MCF 10A (cell line): ENCODE measurements at regions not wholly inside any gene's neighbourhood (a gene's known extent, or its start where the extent isn't known, plus 50 kb on each side); places are given as distances from the start of the nearest gene placed in this dataset.

Source experiments
- BruUV-seq: library from RNA; stranded (reverse); fragments of 400-500 nt; replicated peaks from 2 replicates; lab custom pipeline; 2021; lab: Mats Ljungman, UMichigan
- CTCF ChIA-PET: fragments of 300-600 bp; sonication (Branson Sonifier 250); formaldehyde crosslinking; extraction: SDS; loops from one replicate; lab custom pipeline; 2021; ENCODE audit warnings: antibody characterized with exemption, inconsistent platforms; lab: Yijun Ruan, JAX
- POLR2A ChIA-PET: fragments of 300-600, 350-650 bp; sonication (Branson Sonifier 250); formaldehyde crosslinking; extraction: SDS; loops from one replicate; lab custom pipeline; 2020; ENCODE audit warnings: antibody characterized with exemption, inconsistent platforms; lab: Yijun Ruan, JAX
- DNase-seq: peaks from one replicate; pipeline ENCODE4 v3.0.0-alpha.2; 2018; ENCODE audit not compliant: unreplicated experiment
- H3K27ac Mint-ChIP-seq: one replicate; pipeline ENCODE4 v1.8.0; 2022; ENCODE audit warnings: mild to moderate bottlenecking, low read depth, mixed read lengths; ENCODE audit not compliant: unreplicated experiment
- H3K27me3 Mint-ChIP-seq: one replicate; pipeline ENCODE4 v1.8.0; 2022; ENCODE audit warnings: mixed read lengths; ENCODE audit not compliant: insufficient read depth, unreplicated experiment
- H3K36me3 Mint-ChIP-seq: one replicate; pipeline ENCODE4 v1.8.0; 2022; ENCODE audit warnings: mild to moderate bottlenecking, moderate library complexity, mixed read lengths; ENCODE audit not compliant: insufficient read depth, unreplicated experiment
- H3K4me1 Mint-ChIP-seq: one replicate; pipeline ENCODE4 v1.8.0; 2022; ENCODE audit warnings: mixed read lengths; ENCODE audit not compliant: insufficient read depth, unreplicated experiment
- H3K4me3 Mint-ChIP-seq: one replicate; pipeline ENCODE4 v1.8.0; 2022; ENCODE audit warnings: mild to moderate bottlenecking, moderate library complexity, mixed read lengths; ENCODE audit not compliant: unreplicated experiment
- H3K9me3 Mint-ChIP-seq: one replicate; pipeline ENCODE4 v1.8.0; 2022; ENCODE audit warnings: mixed read lengths; ENCODE audit not compliant: unreplicated experiment
- intact Hi-C: fragments of 100-400 bp; cut with micrococcal nuclease; formaldehyde crosslinking; loops from 2 replicates; pipeline ENCODE4 v1.14.1; 2022
- TF ChIP-seq, protein P1 (sequence below): fragments of 200-600 bp; IDR thresholded peaks from one replicate; pipeline ENCODE4 v1.8.0; 2022; ENCODE audit warnings: antibody characterized with exemption, mild to moderate bottlenecking; ENCODE audit not compliant: unreplicated experiment

DNA sequence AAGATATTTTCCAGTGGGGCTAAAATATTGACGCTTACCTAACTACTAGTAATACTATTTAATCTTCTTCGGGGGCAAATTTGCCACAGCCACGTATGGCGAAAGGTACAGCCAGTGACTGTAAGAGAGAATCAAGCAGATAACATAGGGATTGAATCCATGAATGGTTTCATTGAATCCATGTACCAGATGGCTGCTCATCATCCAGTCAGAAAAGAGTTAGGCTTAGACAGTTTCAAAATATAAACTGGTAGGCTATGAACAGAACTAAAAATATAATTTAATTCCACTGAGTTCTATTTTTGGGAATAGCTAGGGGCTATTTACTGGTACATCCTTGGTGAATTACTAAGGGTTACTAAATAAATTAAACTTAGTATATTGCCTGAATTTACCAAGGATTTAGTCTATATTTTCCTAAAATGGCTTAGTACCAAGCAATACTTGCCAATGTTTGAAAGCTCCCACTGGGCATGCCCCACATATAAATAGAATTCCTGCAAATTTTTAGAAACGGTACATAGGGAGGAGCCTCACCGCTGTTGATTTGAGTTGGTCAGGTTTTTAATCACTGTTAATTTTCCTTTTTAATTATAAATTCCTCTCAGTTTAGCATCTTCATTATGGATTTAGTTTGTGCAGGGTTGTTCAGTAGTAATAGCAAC, 55.8 kb upstream of the VLDLR start:
- no TSS peak for BruUV-seq
- no peak overlapping the region for H3K4me3 Mint-ChIP-seq
- CTCF ChIA-PET: interaction anchor here (0.6 kb wide), 1 partner anchor 45 kb away, joined by 3 read pairs; no protein-coding TSS in a partner anchor
- no peaks in the 10 kb centered on the region for H3K27me3 Mint-ChIP-seq
- H3K4me1 Mint-ChIP-seq: peaks cover 3% of the 10 kb centered on the region
- no peak overlapping the region for H3K27ac Mint-ChIP-seq
- intact Hi-C loops: no loop called here
- POLR2A ChIA-PET: no interaction called here
- no peaks in the 10 kb centered on the region for H3K36me3 Mint-ChIP-seq
- TF ChIP-seq, protein P1, sequence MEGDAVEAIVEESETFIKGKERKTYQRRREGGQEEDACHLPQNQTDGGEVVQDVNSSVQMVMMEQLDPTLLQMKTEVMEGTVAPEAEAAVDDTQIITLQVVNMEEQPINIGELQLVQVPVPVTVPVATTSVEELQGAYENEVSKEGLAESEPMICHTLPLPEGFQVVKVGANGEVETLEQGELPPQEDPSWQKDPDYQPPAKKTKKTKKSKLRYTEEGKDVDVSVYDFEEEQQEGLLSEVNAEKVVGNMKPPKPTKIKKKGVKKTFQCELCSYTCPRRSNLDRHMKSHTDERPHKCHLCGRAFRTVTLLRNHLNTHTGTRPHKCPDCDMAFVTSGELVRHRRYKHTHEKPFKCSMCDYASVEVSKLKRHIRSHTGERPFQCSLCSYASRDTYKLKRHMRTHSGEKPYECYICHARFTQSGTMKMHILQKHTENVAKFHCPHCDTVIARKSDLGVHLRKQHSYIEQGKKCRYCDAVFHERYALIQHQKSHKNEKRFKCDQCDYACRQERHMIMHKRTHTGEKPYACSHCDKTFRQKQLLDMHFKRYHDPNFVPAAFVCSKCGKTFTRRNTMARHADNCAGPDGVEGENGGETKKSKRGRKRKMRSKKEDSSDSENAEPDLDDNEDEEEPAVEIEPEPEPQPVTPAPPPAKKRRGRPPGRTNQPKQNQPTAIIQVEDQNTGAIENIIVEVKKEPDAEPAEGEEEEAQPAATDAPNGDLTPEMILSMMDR: no peak
- DNase-seq: no peak
- H3K9me3 Mint-ChIP-seq: no peaks in the 10 kb centered on the region

DNA sequence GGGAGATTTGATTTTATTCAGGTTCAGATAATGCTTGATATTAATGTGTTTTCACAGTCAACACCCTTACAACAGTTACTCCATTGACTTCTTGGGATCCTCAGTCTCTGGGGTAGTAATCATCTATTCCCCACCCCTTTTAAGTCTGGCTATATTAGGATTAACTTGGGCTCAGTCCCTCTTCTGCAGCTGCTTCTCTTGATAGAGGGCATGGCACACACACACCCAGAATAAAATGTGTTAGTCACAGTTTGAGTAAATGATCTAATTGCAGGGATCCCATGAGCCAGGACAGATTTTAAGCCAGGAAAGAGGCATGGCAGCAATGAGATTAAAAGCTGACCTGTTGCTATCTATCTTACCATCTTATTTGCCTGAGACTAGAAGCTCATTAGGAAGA, 53.7 kb upstream of the VLDLR start:
- H3K27me3 Mint-ChIP-seq: no peaks in the 10 kb centered on the region
- H3K9me3 Mint-ChIP-seq: no peaks in the 10 kb centered on the region
- intact Hi-C loops: no loop called here
- ChIA-PET CTCF (interaction anchor here (1.1 kb wide), 1 partner anchor 11 kb away, joined by 3 read pairs; no protein-coding TSS in a partner anchor), POLR2A (interaction anchor here (0.7 kb wide), 1 partner anchor 9 kb away, joined by 4 read pairs; no protein-coding TSS in a partner anchor)
- H3K4me3 Mint-ChIP-seq: no peak overlapping the region
- no peak overlapping the region for H3K27ac Mint-ChIP-seq
- no TSS peak for BruUV-seq
- H3K36me3 Mint-ChIP-seq: no peaks in the 10 kb centered on the region
- H3K4me1 Mint-ChIP-seq: peaks cover 15% of the 10 kb centered on the region
- DNase-seq: no peak
- TF ChIP-seq, protein P1: no peak

DNA sequence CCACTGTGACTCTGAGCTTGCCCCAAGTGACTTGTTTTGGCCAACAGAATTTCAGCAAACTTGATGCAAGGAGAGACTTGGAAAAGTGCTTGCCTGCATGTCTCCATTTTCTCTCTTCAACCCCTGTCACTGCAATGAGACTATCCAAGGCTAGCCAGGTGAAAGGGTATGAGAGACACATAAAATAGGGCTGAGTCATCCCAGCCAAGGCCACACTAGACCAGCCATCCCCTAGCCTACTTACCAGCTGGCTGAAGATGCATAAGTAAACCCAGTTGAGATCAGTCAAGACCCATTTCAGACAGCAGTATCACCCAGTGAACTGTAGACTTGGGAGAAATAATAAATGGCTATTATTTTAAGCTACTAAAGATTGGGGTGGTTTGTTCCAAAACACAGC, 52.9 kb upstream of the VLDLR start:
- intact Hi-C loops: no loop called here
- peaks cover 15% of the 10 kb centered on the region for H3K4me1 Mint-ChIP-seq
- H3K4me3 Mint-ChIP-seq: no peak overlapping the region
- no peaks in the 10 kb centered on the region for H3K36me3 Mint-ChIP-seq
- H3K27ac Mint-ChIP-seq: no peak overlapping the region
- no peaks in the 10 kb centered on the region for H3K27me3 Mint-ChIP-seq
- no TSS peak for BruUV-seq
- ChIA-PET POLR2A (no interaction called here), CTCF (interaction anchor here (1.1 kb wide), 1 partner anchor 12 kb away, joined by 3 read pairs; no protein-coding TSS in a partner anchor)
- no peak for DNase-seq
- H3K9me3 Mint-ChIP-seq: no peaks in the 10 kb centered on the region
- TF ChIP-seq, protein P1: no peak

DNA sequence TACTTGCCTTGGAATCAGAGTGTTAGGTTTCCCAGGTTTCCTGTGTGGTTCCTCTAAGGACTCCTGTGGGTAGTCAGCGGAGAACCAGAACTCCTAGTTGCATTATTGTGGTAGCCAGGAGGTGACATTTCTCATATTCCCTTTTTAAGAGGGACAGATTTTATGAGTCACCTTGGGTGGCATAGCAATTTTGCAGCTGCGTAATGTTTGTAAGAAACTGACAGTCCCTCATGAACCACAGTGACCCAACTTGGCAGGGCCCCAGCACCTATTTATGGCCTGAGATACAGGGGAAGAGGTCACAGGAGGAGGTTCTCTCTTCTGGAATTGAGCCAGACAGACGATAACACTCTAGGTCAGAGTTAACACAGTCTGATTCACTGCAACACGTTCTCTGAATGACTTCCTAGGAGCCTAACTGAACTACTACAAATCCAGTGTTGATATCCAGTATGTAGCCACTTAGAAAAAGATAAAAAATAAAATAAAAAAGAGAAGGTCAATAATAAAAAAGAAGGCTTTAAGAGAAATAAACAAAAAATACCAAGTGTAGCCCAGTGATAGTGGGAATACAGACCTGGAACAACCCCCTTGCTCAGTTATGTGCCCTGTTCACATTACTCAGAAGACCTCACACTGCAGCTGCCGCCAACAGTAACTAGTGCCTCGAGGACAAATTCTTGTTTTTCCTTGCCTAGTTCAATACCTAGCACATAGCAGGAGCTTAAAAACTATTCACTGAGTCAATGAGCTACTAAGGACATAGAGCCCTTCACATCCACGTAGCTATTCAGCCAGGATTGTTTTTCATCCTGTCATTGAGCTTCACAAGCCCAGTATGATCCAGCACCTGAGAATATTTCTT, 50.7 kb upstream of the VLDLR start:
- ChIA-PET POLR2A (no interaction called here), CTCF (interaction anchor here (0.7 kb wide), 1 partner anchor 272 kb away, joined by 3 read pairs; no protein-coding TSS in a partner anchor)
- TF ChIP-seq, protein P1: no peak
- no peak overlapping the region for H3K4me3 Mint-ChIP-seq
- no peaks in the 10 kb centered on the region for H3K36me3 Mint-ChIP-seq
- no TSS peak for BruUV-seq
- H3K27ac Mint-ChIP-seq: peak overlapping the region; percentile 31
- H3K27me3 Mint-ChIP-seq: no peaks in the 10 kb centered on the region
- intact Hi-C loops: loop anchor here (2.0 kb wide), 1 partner anchor 34 kb away; no protein-coding TSS in a partner anchor
- no peaks in the 10 kb centered on the region for H3K9me3 Mint-ChIP-seq
- DNase-seq: peak; percentile 85
- H3K4me1 Mint-ChIP-seq: peaks cover 22% of the 10 kb centered on the region
